ENCODE measurements at regions not wholly inside any gene's neighbourhood (a gene's known extent, or its start where the extent isn't known, plus 50 kb on each side); places are given as distances from the start of the nearest gene placed in this dataset.

- H3K27ac ChIP-seq (ENCODE audit: extremely low read length, insufficient read depth, low read length): no peak overlapping the region
- no peaks in the 10 kb centered on the region for H3K9me3 ChIP-seq (ENCODE audit: low read length)
- no peaks in the 10 kb centered on the region for H3K4me1 ChIP-seq (ENCODE audit: insufficient read depth, low read length)
- no peak for DNase-seq (ENCODE audit: low spot score)
- no peak for ATAC-seq
- H4K20me1 ChIP-seq (ENCODE audit: insufficient read depth, low read length): no peaks in the 10 kb centered on the region
- H2AFZ ChIP-seq (ENCODE audit: low read length): no peak overlapping the region
- ChIA-PET CTCF (ENCODE audit: low intra/inter-chr PET ratio, low total read pairs) (no interaction called here), POLR2A (no interaction called here)
- H3K36me3 ChIP-seq (replicated peaks in 1 of 2; ENCODE audit: control insufficient read depth in 1 of 2, insufficient read depth in 2 of 2, low read length in 2 of 2): no peaks in the 10 kb centered on the region
- H3K4me2 ChIP-seq (ENCODE audit: low read depth, low read length): no peak overlapping the region
- intact Hi-C loops (cut with micrococcal nuclease; ENCODE audit: unreplicated experiment) (no loop called here), in situ Hi-C loops (cut with HindIII; ENCODE audit: extremely low pct_ligation_motif_present, low pct_unique_long_range_greater_than_20kb) (no loop called here)
- no peak for FAIRE-seq
- H3K79me2 ChIP-seq (ENCODE audit: insufficient read depth, low read length): no peaks in the 10 kb centered on the region
- BruUV-seq (replicated peaks): no TSS peak
- 0% methylated on average over 2 of the region's 2 CpGs for WGBS (ENCODE audit: low lambda C conversion rate)
- no peak overlapping the region for H3K9ac ChIP-seq (ENCODE audit: insufficient read depth, low read depth, low read length)
- H3K4me3 ChIP-seq (replicated peaks in 1 of 3; ENCODE audit: insufficient read depth in 1 of 3, low read depth in 2 of 3, low read length in 3 of 3): no peak overlapping the region
- H3K27me3 ChIP-seq (ENCODE audit: control insufficient read depth in 1 of 2, insufficient read depth in 2 of 2, low read length in 2 of 2): no peaks in the 10 kb centered on the region; a peak in 1 of 5 replicates
- TF ChIP-seq SRF (IDR thresholded peaks at IDR 0.05; ENCODE audit: low read depth, low read length) (no peak), ATF6 (CRISPR knock-in tag; conservative IDR thresholded peaks at IDR 0.05) (no peak), KLF13 (CRISPR knock-in tag; IDR thresholded peaks at IDR 0.05) (no peak), HINFP (CRISPR knock-in tag; IDR thresholded peaks at IDR 0.05; ENCODE audit: low read depth) (no peak), ZNF329 (CRISPR knock-in tag; IDR thresholded peaks at IDR 0.05; ENCODE audit: low read depth) (no peak), NR0B2 (CRISPR knock-in tag; IDR thresholded peaks at IDR 0.05) (no peak), PTBP1 (IDR thresholded peaks at IDR 0.05; ENCODE audit: low read depth, low read length, poor library complexity, severe bottlenecking) (no peak), ZFP90 (CRISPR knock-in tag; IDR thresholded peaks at IDR 0.05; ENCODE audit: borderline replicate concordance) (no peak), MAFF (IDR thresholded peaks at IDR 0.05; ENCODE audit: low read depth, low read length) (no peak), AFF4 (CRISPR knock-in tag; IDR thresholded peaks at IDR 0.05) (no peak), RFXANK (CRISPR knock-in tag; IDR thresholded peaks at IDR 0.05) (no peak), ZNF20 (CRISPR knock-in tag; IDR thresholded peaks at IDR 0.05) (no peak), RFX1 (IDR thresholded peaks at IDR 0.05) (no peak), MED13 (CRISPR knock-in tag; IDR thresholded peaks at IDR 0.05) (no peak), ZBTB42 (CRISPR knock-in tag; IDR thresholded peaks at IDR 0.05) (no peak), ZNF644 (CRISPR knock-in tag; IDR thresholded peaks at IDR 0.05; ENCODE audit: low read depth) (no peak), ZNF629 (CRISPR knock-in tag; conservative IDR thresholded peaks at IDR 0.05) (no peak), ZBTB14 (CRISPR knock-in tag; IDR thresholded peaks at IDR 0.05) (no peak), ZNF460 (CRISPR knock-in tag; IDR thresholded peaks at IDR 0.05; ENCODE audit: borderline replicate concordance) (no peak)
Observed at GRCh38 chr2:223545406-223545805, 56.8 kb downstream of the SCG2 start.

Data from HepG2 (cell line).